ENCODE measurements at regions not wholly inside any gene's neighbourhood (a gene's known extent, or its start where the extent isn't known, plus 50 kb on each side); places are given as distances from the start of the nearest gene placed in this dataset.

DNA sequence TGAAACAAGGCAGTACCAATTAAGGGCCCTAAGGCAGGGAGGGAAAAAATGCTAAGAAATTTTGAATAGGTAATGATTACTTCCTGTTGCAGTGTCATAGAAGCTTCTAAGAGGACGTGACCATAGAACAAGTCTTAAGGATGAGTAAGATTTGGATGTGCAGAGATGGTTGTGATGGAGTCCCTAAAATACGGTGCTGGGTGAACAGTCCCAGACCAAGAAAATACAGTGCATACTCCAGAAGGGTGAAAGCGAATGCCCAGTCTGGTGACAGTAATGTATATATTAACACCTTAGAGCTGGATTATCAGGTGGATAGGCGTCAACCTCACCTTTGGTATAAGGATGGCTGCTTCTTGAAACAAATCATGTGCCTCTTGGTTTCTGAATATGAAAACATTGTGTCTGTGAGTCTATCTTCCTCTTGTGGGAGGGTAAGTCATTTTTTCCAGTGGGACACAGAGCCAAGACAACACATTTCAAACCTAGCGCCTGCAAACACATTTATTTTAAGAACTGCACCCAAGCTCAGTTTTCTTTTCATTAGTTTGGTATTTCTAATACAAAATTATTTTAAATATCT lies 101.2 kb upstream of the TP63 start:
- Histone ChIP-seq H3K36me3 (no peaks in the 10 kb centered on the region), H3K27ac (no peak overlapping the region), H3K27me3 (ENCODE audit: insufficient read depth, low read depth, severe bottlenecking) (no peaks in the 10 kb centered on the region), H3K9me3 (ENCODE audit: severe bottlenecking) (no peaks in the 10 kb centered on the region), H3K4me3 (ENCODE audit: low read depth, low read length) (no peak overlapping the region)
- no peak for DNase-seq
- TF ChIP-seq, protein P1, sequence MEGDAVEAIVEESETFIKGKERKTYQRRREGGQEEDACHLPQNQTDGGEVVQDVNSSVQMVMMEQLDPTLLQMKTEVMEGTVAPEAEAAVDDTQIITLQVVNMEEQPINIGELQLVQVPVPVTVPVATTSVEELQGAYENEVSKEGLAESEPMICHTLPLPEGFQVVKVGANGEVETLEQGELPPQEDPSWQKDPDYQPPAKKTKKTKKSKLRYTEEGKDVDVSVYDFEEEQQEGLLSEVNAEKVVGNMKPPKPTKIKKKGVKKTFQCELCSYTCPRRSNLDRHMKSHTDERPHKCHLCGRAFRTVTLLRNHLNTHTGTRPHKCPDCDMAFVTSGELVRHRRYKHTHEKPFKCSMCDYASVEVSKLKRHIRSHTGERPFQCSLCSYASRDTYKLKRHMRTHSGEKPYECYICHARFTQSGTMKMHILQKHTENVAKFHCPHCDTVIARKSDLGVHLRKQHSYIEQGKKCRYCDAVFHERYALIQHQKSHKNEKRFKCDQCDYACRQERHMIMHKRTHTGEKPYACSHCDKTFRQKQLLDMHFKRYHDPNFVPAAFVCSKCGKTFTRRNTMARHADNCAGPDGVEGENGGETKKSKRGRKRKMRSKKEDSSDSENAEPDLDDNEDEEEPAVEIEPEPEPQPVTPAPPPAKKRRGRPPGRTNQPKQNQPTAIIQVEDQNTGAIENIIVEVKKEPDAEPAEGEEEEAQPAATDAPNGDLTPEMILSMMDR (IDR thresholded peaks at IDR 0.05; ENCODE audit: low read depth, low read length), result no peak

DNA sequence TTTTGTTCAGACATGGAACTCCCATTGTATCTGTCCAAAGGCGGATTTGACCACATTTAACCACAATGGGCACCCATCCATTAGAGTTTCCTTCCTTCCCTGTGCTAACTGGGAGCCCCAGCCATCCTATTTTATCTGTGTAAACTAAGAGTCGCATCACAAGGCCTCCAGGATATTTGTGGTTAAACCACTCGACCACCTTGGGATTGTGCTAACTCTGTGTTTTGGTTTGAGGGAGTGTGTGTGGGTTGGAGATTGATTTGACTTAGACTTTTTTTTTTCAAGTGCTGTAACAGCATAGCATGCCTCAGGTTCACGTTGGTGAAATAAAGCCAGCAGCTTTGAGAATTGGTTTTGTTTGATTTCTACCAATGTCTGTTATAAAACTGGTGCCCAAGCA lies 100.4 kb upstream of the TP63 start:
- DNase-seq, result no peak
- Histone ChIP-seq H3K27me3 (ENCODE audit: insufficient read depth, low read depth, severe bottlenecking) (no peaks in the 10 kb centered on the region), H3K9me3 (ENCODE audit: severe bottlenecking) (no peaks in the 10 kb centered on the region), H3K36me3 (no peaks in the 10 kb centered on the region), H3K27ac (no peak overlapping the region), H3K4me3 (ENCODE audit: low read depth, low read length) (no peak overlapping the region)
- TF ChIP-seq, protein P1 (IDR thresholded peaks at IDR 0.05; ENCODE audit: low read depth, low read length), result no peak

DNA sequence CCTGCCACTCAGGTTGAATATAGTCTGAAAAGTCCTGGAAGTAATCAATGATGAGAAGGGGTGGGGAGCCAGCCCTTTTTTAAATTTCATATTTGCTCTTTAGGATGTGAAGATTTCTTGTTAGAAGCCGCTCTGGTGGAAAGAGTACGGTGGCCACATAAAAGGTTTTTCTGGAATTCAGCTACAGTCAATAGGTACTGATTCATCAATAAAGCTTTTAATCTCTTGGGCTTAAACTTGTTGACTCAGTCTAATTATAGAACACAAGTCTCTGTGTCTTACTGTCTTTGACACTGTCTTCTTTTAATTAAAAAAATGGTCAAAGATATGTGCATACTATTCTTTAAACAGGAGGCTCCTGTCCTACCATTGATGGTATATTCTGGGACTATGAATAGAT lies 99.9 kb upstream of the TP63 start:
- DNase-seq, result no peak
- Histone ChIP-seq H3K9me3 (ENCODE audit: severe bottlenecking) (no peaks in the 10 kb centered on the region), H3K36me3 (no peaks in the 10 kb centered on the region), H3K4me3 (ENCODE audit: low read depth, low read length) (no peak overlapping the region), H3K27me3 (ENCODE audit: insufficient read depth, low read depth, severe bottlenecking) (no peaks in the 10 kb centered on the region), H3K27ac (no peak overlapping the region)
- TF ChIP-seq, protein P1 (IDR thresholded peaks at IDR 0.05; ENCODE audit: low read depth, low read length), result no peak

DNA sequence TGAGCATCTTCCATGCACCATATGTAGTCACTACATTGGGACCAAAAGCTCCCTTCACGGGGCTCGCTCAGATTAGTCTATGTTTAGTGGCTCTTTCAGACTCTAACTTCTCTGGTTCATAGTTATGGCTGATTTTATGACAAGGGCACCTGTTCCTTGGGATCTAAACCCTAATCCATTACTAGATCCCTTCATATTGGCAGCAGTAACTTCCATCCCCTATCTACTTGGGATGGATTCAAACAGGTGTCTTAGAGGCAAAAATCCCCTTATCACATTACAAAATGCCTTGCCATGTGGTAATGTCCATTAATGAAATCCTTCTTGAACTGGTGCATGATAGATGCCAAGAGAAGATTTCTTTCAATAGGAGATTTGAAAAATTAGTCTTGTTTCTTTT lies 96.7 kb upstream of the TP63 start:
- no peaks in the 10 kb centered on the region for H3K9me3 ChIP-seq (ENCODE audit: severe bottlenecking)
- no peak for DNase-seq
- no peaks in the 10 kb centered on the region for H3K36me3 ChIP-seq
- H3K27me3 ChIP-seq (ENCODE audit: insufficient read depth, low read depth, severe bottlenecking), result no peaks in the 10 kb centered on the region
- TF ChIP-seq, protein P1 (IDR thresholded peaks at IDR 0.05; ENCODE audit: low read depth, low read length), result no peak
- H3K27ac ChIP-seq, result no peak overlapping the region
- no peak overlapping the region for H3K4me3 ChIP-seq (ENCODE audit: low read depth, low read length)

DNA sequence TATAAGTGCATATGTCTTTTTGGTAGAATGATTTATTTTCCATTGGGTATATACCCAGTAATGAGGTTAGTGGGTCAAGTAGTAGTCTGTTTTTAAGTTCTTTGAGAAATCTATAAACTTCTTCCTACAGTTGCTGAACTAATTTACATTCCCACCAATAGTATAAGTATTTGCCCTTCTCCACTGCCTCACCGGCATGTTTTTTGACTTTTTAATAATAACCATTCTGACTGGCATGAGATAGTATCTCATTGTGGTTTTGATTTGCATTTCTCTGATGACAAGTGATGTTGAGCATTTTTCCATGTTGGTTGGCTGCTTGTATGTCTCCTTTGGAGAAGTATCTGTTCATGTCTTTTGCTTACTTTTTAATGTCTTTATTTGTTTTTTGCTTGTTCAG lies 94.1 kb upstream of the TP63 start:
- H3K36me3 ChIP-seq, result no peaks in the 10 kb centered on the region
- H3K27ac ChIP-seq, result no peak overlapping the region
- no peak overlapping the region for H3K4me3 ChIP-seq (ENCODE audit: low read depth, low read length)
- TF ChIP-seq, protein P1 (IDR thresholded peaks at IDR 0.05; ENCODE audit: low read depth, low read length), result no peak
- DNase-seq, result no peak
- H3K9me3 ChIP-seq (ENCODE audit: severe bottlenecking), result no peaks in the 10 kb centered on the region
- H3K27me3 ChIP-seq (ENCODE audit: insufficient read depth, low read depth, severe bottlenecking), result no peaks in the 10 kb centered on the region

DNA sequence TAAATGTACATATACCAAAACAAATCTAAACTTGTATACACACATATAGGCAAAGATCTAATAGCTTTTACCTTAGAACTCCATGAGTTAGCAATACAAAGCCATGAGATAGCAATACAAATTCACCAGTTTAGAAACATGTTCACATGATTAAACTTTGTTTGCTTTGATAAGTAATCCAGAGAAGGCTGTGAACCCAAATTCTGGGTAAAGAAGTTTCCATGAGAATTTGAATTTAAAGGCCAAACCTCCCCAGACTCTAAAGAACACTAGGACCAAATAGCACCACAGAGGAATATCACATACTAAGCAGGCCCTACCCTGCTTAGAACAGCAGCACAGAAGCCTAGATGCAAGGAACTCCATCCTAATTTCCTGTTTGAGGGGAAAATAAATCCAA lies 83.7 kb upstream of the TP63 start:
- H3K27me3 ChIP-seq (ENCODE audit: insufficient read depth, low read depth, severe bottlenecking), result no peaks in the 10 kb centered on the region
- TF ChIP-seq, protein P1 (IDR thresholded peaks at IDR 0.05; ENCODE audit: low read depth, low read length), result no peak

More for the DNA sequence above, 83.7 kb upstream of the TP63 start:
- no peaks in the 10 kb centered on the region for H3K36me3 ChIP-seq
- no peak overlapping the region for H3K27ac ChIP-seq
- H3K4me3 ChIP-seq (ENCODE audit: low read depth, low read length), result no peak overlapping the region
- no peaks in the 10 kb centered on the region for H3K9me3 ChIP-seq (ENCODE audit: severe bottlenecking)
- DNase-seq, result no peak
